GM19193 (cell line): ENCODE measurements at regions not wholly inside any gene's neighbourhood (a gene's known extent, or its start where the extent isn't known, plus 50 kb on each side); places are given as distances from the start of the nearest gene placed in this dataset.

Experiments used
- POLR2A ChIP-seq: IDR thresholded peaks from 4 replicates; pipeline ENCODE4 v1.6.1; 2011; ENCODE audit not compliant: insufficient read depth, insufficient read length; ENCODE audit errors: extremely low read depth

DNA sequence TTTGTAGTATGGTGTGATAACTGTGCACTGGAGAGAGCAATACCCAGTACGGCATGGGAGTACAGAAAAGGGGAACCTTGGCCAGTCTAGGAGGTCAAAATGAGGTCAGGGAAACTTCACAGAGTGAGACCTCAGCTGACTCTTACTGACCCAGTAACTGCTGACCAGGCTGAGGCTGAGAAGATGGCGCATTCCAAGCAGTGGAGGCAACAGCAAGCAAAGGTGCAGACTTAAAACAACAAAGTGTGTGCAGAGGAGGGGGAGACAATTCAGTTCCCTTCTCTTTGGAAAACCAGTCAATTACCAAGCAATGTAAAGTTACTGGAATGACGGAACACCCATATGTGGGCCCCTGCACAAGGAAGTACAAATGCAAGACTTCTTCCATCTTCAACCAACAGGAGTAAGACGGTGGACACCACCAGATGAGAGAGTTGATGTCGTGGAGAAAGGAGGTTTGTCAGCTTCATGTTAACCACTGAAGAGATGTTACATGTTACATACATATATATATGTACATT, 54.6 kb upstream of the PRDX6 start:
- TF ChIP-seq POLR2A, result no peak

DNA sequence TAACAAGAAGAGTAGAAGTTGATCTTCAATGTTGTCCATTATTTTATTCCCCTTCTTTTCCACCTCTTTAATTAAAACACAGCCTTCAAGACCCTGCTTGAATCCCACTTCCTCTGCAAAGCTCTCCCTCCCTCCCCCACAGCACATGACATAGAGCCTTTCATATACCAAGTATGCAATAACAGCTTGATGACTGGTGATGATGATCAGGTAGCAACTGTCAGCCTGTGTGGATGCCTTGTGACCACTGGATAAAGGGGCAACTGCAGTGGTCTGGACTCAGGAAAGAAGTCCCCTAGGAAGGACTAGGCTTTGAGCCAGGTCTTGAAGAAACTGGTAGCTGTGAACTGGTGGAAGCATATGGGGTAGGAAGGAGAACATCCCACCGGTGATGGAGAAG, 53.8 kb upstream of the PRDX6 start:
- TF ChIP-seq POLR2A, result no peak

DNA sequence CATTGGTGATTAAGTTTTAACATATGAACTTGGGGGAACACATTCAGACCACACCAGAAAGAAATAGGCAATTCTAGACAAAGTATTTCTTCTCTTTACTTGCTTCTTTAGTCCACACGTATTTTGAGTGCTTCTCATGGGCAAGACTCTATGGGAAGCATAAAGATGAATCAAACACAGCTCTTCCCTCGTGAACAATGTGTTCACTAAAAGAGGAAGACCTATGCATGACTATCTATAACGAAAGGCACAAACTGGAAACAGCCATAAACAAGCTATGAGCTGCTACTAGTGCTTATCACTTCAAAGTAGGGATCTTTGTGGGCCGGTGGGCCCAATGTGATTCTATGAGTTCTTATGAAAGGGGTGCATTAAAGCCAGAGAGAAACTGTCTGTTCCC, 53.0 kb upstream of the PRDX6 start:
- TF ChIP-seq POLR2A, result no peak

DNA sequence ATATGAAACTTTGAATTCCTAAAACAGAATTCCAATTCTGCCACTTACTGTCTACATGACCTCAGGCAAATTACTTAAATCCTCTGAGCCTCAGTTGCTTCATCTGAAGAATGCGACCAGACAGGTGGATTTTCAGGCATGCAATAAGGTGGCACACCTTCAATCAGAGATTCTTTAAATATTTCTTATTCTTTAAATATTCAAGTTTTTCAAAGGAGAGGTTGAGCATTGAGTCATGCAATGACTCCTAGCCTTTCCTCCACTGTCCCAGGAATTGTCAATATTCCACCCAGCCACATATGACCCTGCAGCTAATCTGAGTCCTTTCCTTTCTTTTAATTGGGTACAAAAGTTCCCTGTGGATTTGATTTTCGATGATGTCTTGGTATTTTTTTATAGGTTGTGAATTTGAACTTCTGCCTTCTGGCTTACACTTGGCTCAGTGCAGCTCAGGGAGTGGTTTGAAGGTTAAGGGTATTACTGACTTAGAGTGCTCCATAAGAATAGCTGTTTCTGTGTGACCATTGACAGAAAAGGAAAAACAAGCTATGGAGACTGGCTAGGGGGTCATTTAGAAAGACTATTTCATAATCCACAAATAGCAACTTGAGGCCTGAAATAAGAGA, 52.2 kb upstream of the PRDX6 start:
- TF ChIP-seq POLR2A, result no peak

DNA sequence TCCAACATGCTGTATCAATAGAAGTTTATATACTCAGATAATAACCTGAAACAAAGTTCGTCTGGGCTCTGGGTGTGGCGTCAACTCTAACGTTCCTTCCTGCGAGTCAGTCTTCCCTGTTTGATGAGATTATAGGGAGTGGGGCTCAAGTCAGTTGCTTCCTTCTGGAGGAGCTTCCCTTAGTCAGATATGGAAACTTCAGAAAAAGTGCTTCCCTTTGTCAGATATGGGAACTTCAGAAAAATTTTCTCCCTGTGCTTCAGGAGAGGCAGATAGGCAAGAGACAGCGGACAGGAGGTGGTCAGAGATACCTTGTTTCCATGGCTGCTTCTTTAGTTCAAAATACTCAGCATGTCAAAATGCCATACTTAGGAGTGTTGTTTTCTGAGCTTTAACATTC, 51.1 kb upstream of the PRDX6 start:
- TF ChIP-seq POLR2A, result no peak

DNA sequence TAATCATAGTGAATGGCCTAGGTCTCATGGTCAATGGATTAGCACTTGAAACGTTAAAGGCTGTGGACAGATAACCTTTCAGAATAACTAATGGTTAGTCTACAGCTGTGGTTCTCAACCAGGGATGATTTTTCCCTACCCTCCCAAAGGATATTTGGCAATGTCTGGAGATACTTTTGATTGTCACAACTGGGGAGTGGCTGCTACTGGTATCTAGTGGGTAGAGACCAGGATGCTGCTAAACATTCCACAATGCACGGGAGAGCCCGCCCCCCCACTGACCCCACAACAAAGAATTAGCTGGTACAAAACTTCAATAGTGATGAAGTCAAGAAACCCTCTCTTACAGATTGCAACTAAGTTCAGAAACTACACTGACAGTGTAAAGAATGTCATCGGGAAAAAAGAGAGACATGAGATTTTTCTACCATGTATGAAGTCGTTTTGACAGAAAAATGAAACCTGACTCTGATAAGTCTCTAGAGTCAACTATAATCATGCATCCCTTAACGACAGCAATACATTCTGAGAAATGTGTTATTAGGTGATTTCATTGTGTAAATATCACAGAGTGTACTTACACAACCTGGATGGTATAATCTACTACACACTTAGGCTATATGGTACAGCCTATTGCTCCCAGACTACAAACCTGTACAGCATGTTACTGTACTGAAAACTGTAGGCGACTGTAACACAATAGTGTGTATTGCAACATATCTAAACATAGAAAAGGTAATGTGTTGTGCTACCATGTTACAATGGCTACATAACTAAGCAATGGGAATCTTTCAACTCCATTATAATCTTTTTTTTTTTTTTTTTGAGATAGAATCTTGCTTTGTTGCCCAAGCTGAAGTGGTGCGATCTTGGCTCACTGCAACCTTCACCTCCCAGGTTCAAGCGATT, 49.7 kb upstream of the PRDX6 start:
- TF ChIP-seq POLR2A, result no peak
